HL-60 (cell line): ENCODE measurements at regions not wholly inside any gene's neighbourhood (a gene's known extent, or its start where the extent isn't known, plus 50 kb on each side); places are given as distances from the start of the nearest gene placed in this dataset.

Experiments used
- DNase-seq, 2 experiments: peaks; one replicate each; pipeline ENCODE4 v3.0.0-alpha.2; 2010 to 2020; ENCODE audit warnings: low read depth in 1 of 2, low spot score in 1 of 2
- H3K27ac ChIP-seq: fragments of 250-450 bp; sonication (Bioruptor Pico); replicated peaks from 2 replicates; pipeline ENCODE4 v1.5.1; 2020; ENCODE audit warnings: mild to moderate bottlenecking, moderate library complexity
- H3K27me3 ChIP-seq: fragments of 250-450 bp; sonication (Bioruptor Pico); 2 replicates; pipeline ENCODE4 v1.5.1; 2021; ENCODE audit warnings: mild to moderate bottlenecking, moderate library complexity; ENCODE audit not compliant: insufficient read depth, poor library complexity, severe bottlenecking
- H3K4me3 ChIP-seq: replicated peaks from 2 replicates; pipeline ENCODE4 v1.5.1; 2011; ENCODE audit warnings: mild to moderate bottlenecking, control low read depth, low read length; ENCODE audit not compliant: insufficient read depth
- CTCF ChIP-seq: IDR thresholded peaks from one replicate; pipeline ENCODE4 v1.5.1; 2011; ENCODE audit warnings: low read length, control low read depth, inconsistent platforms; ENCODE audit not compliant: insufficient read depth
- GABPA ChIP-seq: IDR thresholded peaks from 2 replicates; pipeline ENCODE4 v1.6.1; 2012; ENCODE audit warnings: low read depth
- POLR2AphosphoS5 ChIP-seq: IDR thresholded peaks from 2 replicates; pipeline ENCODE4 v1.6.1; 2012; ENCODE audit warnings: low read depth
- REST ChIP-seq: IDR thresholded peaks from 2 replicates; pipeline ENCODE4 v1.6.1; 2012; ENCODE audit warnings: low read depth; ENCODE audit not compliant: insufficient replicate concordance
- SPI1 ChIP-seq: IDR thresholded peaks from 2 replicates; pipeline ENCODE4 v1.6.1; 2012; ENCODE audit warnings: low read depth, mild to moderate bottlenecking, borderline replicate concordance

GRCh38 chr5:52673495-52673894 is 114.2 kb upstream of the ITGA1 start:
- H3K27ac ChIP-seq = no peak overlapping the region

DNA sequence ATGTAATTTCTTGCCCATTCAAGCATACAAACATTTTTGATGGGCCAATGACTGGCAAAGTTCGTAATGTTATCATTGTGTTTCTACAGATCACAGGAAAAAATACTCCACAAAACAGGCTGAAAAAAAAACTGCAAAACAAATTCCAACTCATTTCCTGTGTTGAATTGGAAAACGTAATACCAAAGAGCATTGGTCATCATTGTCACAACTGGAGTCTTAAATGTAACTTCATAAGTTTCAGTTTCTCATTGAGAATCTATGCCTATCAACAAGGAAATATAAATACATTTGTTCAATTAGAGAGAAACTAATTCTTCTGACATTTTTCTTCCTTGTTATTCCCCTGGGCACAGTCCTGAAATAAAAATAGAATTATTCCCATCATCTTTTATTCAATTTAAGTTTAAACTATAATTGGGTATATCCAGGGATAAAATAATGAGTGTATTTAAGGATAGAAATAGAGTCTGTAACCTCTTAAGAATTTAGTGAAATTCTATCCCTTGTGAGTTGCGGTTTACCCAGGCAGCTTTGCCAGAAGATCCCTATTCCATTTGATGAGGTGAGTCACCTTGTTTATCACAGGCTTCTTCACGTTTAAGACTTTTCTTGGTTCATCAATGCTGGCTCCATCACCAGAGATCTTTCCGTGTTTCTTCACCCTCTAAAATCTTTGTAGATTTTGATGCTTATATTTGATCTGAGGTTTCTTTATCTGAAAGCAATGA is 112.7 kb upstream of the ITGA1 start:
- H3K4me3 ChIP-seq = no peak overlapping the region
- DNase-seq = no peak
- TF ChIP-seq CTCF = no peak
- no peak for TF ChIP-seq POLR2AphosphoS5
- TF ChIP-seq SPI1 = no peak
- TF ChIP-seq GABPA = no peak
- TF ChIP-seq REST = no peak
- no peak overlapping the region for H3K27ac ChIP-seq
- no peaks in the 10 kb centered on the region for H3K27me3 ChIP-seq

More at GRCh38 chr5:52673495-52673894, 114.2 kb upstream of the ITGA1 start:
- Histone ChIP-seq H3K27me3 (no peaks in the 10 kb centered on the region), H3K4me3 (no peak overlapping the region)
- no peak for TF ChIP-seq SPI1
- TF ChIP-seq POLR2AphosphoS5 = no peak
- TF ChIP-seq REST = no peak
- DNase-seq = no peak

DNA sequence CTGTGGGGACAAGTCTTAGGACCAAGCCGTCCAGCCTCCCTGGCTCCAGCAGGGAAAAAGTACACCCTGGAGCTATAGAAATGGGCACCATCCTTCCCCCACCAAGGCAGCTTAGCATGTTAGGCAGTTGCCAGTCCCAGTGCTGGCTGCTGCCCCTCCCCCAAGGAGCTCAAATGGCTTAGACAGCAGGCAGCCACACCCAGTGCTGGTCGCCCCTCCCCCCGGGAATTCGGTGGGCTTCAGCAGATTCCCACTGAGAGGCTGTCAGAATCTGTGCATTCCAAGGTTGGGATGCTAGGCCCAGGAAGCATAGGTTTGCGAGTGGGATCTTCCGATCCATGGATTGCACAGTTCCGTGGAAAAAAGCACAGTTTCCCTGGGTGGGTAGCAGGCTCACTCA is 105.2 kb upstream of the ITGA1 start:
- no peak for DNase-seq
- TF ChIP-seq CTCF (no peak), SPI1 (no peak)
- Histone ChIP-seq H3K27ac (no peak overlapping the region), H3K4me3 (no peak overlapping the region), H3K27me3 (no peaks in the 10 kb centered on the region)

GRCh38 chr5:52684051-52684450 is 103.7 kb upstream of the ITGA1 start:
- Histone ChIP-seq H3K27ac (no peak overlapping the region), H3K27me3 (no peaks in the 10 kb centered on the region), H3K4me3 (no peak overlapping the region)
- no peak for DNase-seq
- TF ChIP-seq REST = no peak
- no peak for TF ChIP-seq POLR2AphosphoS5
